ENCODE measurements at regions not wholly inside any gene's neighbourhood (a gene's known extent, or its start where the extent isn't known, plus 50 kb on each side); places are given as distances from the start of the nearest gene placed in this dataset.
"Not testable (repeated sequence)": the region's sequence is repeated elsewhere in the genome, so short reads cannot be mapped to it uniquely, and the experiment has no call there.

DNA sequence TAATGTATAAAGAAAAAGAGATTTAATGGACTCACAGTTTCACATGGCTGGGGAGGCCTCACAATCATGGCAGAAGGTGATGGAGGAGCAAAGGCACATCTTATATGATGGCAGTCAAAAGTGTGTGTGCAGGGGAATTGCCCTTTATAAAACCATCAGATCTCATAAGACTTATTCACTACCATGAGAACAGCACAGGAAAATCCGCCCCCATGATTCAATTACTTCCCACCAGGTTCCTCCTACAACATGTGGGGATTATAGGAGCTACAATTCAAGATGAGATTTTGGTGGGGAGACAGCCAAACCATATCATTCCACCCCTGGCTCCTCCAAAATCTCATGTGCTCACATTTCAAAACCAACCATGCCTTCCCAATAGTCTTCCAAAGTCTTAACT, 82.5 kb upstream of the ANKRD1 start:
- TF ChIP-seq, protein P1, sequence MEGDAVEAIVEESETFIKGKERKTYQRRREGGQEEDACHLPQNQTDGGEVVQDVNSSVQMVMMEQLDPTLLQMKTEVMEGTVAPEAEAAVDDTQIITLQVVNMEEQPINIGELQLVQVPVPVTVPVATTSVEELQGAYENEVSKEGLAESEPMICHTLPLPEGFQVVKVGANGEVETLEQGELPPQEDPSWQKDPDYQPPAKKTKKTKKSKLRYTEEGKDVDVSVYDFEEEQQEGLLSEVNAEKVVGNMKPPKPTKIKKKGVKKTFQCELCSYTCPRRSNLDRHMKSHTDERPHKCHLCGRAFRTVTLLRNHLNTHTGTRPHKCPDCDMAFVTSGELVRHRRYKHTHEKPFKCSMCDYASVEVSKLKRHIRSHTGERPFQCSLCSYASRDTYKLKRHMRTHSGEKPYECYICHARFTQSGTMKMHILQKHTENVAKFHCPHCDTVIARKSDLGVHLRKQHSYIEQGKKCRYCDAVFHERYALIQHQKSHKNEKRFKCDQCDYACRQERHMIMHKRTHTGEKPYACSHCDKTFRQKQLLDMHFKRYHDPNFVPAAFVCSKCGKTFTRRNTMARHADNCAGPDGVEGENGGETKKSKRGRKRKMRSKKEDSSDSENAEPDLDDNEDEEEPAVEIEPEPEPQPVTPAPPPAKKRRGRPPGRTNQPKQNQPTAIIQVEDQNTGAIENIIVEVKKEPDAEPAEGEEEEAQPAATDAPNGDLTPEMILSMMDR (IDR thresholded peaks at IDR 0.05) = not testable (repeated sequence)
- TF ChIP-seq POLR2A, EP300 (IDR thresholded peaks at IDR 0.05): not testable (repeated sequence)

Measured in ovary (tissue), 3 donors.